Mammary epithelial cell (primary cell): ENCODE measurements at regions not wholly inside any gene's neighbourhood (a gene's known extent, or its start where the extent isn't known, plus 50 kb on each side); places are given as distances from the start of the nearest gene placed in this dataset.

Experiments used
- EZH2 ChIP-seq: IDR thresholded peaks from 2 replicates; pipeline ENCODE4 v1.6.1; 2012; ENCODE audit warnings: low read length, inconsistent platforms, borderline replicate concordance
- TF ChIP-seq, protein P1 (sequence below), 2 donors: IDR thresholded peaks in 1 of 2; conservative IDR thresholded peaks in 1 of 2; 2 replicates each; pipeline ENCODE4 v1.5.1; 2011 to 2012; ENCODE audit warnings: inconsistent platforms in 2 of 2, low read length in 2 of 2, mild to moderate bottlenecking in 2 of 2, control low read depth in 1 of 2, low read depth in 1 of 2; ENCODE audit not compliant: insufficient read depth in 1 of 2; ENCODE audit errors: extremely low read depth in 1 of 2

DNA sequence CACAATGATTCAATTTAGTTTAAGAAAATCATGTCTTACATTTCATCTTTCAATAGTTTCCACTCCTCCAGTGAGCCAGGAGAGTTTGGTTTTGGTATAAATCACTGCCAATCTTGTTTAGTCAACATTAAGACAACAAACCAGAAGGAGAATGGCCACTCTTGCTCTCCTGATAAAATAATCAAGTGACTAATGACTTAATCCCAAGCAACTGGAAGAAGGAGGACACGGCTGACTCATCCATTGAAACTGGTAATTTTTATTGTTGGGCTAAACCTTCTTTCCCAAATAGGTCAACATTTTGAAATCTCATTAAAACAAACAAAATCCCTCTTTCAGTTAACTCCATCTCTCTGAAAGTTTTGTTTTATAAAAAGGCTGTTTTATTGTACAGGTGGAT lies 230.2 kb downstream of the CLCN4 start:
- TF ChIP-seq, protein P1, sequence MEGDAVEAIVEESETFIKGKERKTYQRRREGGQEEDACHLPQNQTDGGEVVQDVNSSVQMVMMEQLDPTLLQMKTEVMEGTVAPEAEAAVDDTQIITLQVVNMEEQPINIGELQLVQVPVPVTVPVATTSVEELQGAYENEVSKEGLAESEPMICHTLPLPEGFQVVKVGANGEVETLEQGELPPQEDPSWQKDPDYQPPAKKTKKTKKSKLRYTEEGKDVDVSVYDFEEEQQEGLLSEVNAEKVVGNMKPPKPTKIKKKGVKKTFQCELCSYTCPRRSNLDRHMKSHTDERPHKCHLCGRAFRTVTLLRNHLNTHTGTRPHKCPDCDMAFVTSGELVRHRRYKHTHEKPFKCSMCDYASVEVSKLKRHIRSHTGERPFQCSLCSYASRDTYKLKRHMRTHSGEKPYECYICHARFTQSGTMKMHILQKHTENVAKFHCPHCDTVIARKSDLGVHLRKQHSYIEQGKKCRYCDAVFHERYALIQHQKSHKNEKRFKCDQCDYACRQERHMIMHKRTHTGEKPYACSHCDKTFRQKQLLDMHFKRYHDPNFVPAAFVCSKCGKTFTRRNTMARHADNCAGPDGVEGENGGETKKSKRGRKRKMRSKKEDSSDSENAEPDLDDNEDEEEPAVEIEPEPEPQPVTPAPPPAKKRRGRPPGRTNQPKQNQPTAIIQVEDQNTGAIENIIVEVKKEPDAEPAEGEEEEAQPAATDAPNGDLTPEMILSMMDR (conservative IDR thresholded peaks at IDR 0.05 in 1 of 2, IDR thresholded peaks at IDR 0.05 in 1 of 2; ENCODE audit: extremely low read depth in 1 of 2, insufficient read depth in 1 of 2, low read depth in 1 of 2, low read length in 2 of 2), result no peak
- TF ChIP-seq EZH2, result no peak
